ENCODE measurements at regions not wholly inside any gene's neighbourhood (a gene's known extent, or its start where the extent isn't known, plus 50 kb on each side); places are given as distances from the start of the nearest gene placed in this dataset.

DNA sequence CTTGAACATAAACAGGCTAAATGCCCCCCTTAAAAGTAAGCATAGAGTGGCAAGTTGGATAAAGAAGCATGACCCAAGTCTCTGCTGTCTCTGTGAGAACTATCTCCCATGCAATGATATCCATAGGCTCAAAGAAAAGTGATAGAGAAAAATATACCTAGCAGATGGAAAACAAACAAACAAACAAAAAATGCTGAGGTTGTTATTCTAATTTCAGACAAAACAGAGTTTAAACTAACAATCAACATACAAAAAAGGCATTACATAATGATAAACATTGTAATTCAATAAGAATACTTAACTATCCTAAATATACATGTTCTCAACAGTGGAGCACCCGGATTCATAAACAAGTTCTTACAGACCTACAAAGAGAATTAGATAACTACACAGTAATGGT is 626.2 kb upstream of the CNTNAP2 start (continued):
- TF ChIP-seq NRF1 (IDR thresholded peaks at IDR 0.05; ENCODE audit: low read depth, low read length): no peak
- TF ChIP-seq RFX5 (IDR thresholded peaks at IDR 0.05; ENCODE audit: borderline replicate concordance, low read depth, low read length): no peak
- no peak for TF ChIP-seq HDAC6 (IDR thresholded peaks at IDR 0.05; ENCODE audit: low read depth, low read length)
- no peak for TF ChIP-seq SP1 (IDR thresholded peaks at IDR 0.05; ENCODE audit: low read depth, low read length)
- TF ChIP-seq ATF3 (IDR thresholded peaks at IDR 0.05; ENCODE audit: insufficient read depth, low read depth, low read length): no peak
- TF ChIP-seq ASH2L (IDR thresholded peaks at IDR 0.05; ENCODE audit: low read length): no peak
- TF ChIP-seq GTF2F1 (IDR thresholded peaks at IDR 0.05; ENCODE audit: borderline replicate concordance, low read depth, low read length): no peak
